SK-N-MC (cell line): ENCODE measurements at regions not wholly inside any gene's neighbourhood (a gene's known extent, or its start where the extent isn't known, plus 50 kb on each side); places are given as distances from the start of the nearest gene placed in this dataset.

Experiments
- EZH2 ChIP-seq: fragments of 200-600 bp; sonication (generic); IDR thresholded peaks from one replicate; pipeline ENCODE4 v1.6.1; 2017; ENCODE audit warnings: antibody characterized with exemption
- FOXP2 ChIP-seq: optimal IDR thresholded peaks from 2 replicates; pipeline ENCODE3; 2011; ENCODE audit warnings: mild to moderate bottlenecking, moderate library complexity; ENCODE audit not compliant: insufficient read depth; ENCODE audit errors: extremely low read length, control extremely low read depth
- POLR2AphosphoS5 ChIP-seq: IDR thresholded peaks from 2 replicates; pipeline ENCODE4 v1.6.1; 2012; ENCODE audit warnings: mild to moderate bottlenecking, low read depth, low read length, borderline replicate concordance

- TF ChIP-seq POLR2AphosphoS5 (no peak), EZH2 (no peak), FOXP2 (no peak)
Measured at GRCh38 chrX:80917919-80918318, 108.2 kb upstream of the BRWD3 start.
